AG04450 (cell line): ENCODE measurements at regions not wholly inside any gene's neighbourhood (a gene's known extent, or its start where the extent isn't known, plus 50 kb on each side); places are given as distances from the start of the nearest gene placed in this dataset.

Source experiments
- CTCF ChIA-PET: fragments of 300-600, 350-600 bp; formaldehyde crosslinking; extraction: SDS; loops from one replicate; lab custom pipeline; 2022; ENCODE audit warnings: antibody characterized with exemption, inconsistent platforms; lab: Charles Lee
- POLR2A ChIA-PET: fragments of 350-600 bp; formaldehyde crosslinking; extraction: SDS; loops from one replicate; lab custom pipeline; 2021; ENCODE audit warnings: antibody characterized with exemption, inconsistent platforms; lab: Yijun Ruan, JAX
- DNase-seq: peaks from one replicate; pipeline ENCODE4 v3.0.0-alpha.2; 2011; ENCODE audit warnings: low read depth, low spot score
- H3K27ac ChIP-seq: one replicate; pipeline ENCODE4 v1.5.1; 2012; ENCODE audit warnings: low read depth, low read length, control low read depth
- H3K27me3 ChIP-seq: one replicate; pipeline ENCODE4 v1.6.0; 2012; ENCODE audit warnings: low read length; ENCODE audit not compliant: control insufficient read depth, insufficient read depth
- H3K4me3 ChIP-seq: 2 replicates; pipeline ENCODE4 v1.5.1; 2011; ENCODE audit warnings: mild to moderate bottlenecking, low read depth, low read length, control low read depth
- H3K9me3 ChIP-seq: 2 replicates; pipeline ENCODE4 v1.5.1; 2012; ENCODE audit warnings: low read length; ENCODE audit not compliant: control insufficient read depth, insufficient read depth
- TF ChIP-seq, protein P1 (sequence below): IDR thresholded peaks from 2 replicates; pipeline ENCODE4 v1.5.1; 2011; ENCODE audit warnings: low read depth, low read length, control low read depth, inconsistent platforms

DNA sequence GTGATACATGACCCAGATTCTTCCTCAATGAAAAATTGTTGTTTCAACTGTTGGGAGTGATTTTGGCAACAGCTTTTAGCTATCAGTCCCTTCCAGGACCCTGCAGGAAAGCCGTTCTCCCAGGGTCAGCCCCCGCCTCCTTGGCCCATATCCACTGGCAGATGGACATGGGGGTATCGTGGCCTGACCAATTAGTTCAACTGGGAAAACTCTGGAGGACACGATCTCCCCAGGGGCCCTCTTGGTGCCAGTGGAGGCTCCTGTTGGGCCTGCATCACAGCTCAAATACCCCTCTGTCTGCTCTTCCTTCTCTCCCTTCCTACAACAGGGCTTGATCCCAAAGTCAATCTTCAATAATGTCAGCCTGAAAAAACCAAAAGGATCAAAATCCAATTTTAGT lies 272.5 kb upstream of the B3GAT1 start:
- Histone ChIP-seq H3K4me3 (no peak overlapping the region), H3K27ac (no peak overlapping the region), H3K9me3 (peaks cover 30% of the 10 kb centered on the region), H3K27me3 (no peaks in the 10 kb centered on the region)
- CTCF ChIA-PET: no interaction called here
- POLR2A ChIA-PET: no interaction called here
- TF ChIP-seq, protein P1, sequence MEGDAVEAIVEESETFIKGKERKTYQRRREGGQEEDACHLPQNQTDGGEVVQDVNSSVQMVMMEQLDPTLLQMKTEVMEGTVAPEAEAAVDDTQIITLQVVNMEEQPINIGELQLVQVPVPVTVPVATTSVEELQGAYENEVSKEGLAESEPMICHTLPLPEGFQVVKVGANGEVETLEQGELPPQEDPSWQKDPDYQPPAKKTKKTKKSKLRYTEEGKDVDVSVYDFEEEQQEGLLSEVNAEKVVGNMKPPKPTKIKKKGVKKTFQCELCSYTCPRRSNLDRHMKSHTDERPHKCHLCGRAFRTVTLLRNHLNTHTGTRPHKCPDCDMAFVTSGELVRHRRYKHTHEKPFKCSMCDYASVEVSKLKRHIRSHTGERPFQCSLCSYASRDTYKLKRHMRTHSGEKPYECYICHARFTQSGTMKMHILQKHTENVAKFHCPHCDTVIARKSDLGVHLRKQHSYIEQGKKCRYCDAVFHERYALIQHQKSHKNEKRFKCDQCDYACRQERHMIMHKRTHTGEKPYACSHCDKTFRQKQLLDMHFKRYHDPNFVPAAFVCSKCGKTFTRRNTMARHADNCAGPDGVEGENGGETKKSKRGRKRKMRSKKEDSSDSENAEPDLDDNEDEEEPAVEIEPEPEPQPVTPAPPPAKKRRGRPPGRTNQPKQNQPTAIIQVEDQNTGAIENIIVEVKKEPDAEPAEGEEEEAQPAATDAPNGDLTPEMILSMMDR: no peak
- no peak for DNase-seq

DNA sequence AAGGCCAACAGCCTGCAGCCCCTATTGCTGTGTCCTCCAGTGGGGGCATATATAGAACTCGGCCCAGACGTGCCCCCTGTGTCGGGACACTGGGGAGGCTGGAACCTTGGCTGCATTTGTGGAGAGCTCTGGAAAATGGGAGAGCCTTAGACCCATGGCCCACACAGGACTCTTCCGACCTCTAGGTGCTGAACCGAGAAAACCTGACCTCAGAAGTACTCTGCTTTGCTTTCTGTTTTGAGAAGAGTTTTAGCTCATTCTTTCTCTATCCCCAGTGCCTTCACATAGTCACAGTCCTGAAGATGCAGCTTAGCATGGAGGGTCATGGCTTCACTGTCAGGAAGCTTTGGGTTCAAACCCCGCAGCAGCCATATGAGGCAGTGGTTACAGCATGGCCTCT lies 271.8 kb upstream of the B3GAT1 start:
- H3K9me3 ChIP-seq: peaks cover 33% of the 10 kb centered on the region
- TF ChIP-seq, protein P1: no peak
- H3K27me3 ChIP-seq: no peaks in the 10 kb centered on the region
- CTCF ChIA-PET: no interaction called here
- no peak overlapping the region for H3K27ac ChIP-seq
- POLR2A ChIA-PET: no interaction called here
- no peak for DNase-seq
- H3K4me3 ChIP-seq: no peak overlapping the region

DNA sequence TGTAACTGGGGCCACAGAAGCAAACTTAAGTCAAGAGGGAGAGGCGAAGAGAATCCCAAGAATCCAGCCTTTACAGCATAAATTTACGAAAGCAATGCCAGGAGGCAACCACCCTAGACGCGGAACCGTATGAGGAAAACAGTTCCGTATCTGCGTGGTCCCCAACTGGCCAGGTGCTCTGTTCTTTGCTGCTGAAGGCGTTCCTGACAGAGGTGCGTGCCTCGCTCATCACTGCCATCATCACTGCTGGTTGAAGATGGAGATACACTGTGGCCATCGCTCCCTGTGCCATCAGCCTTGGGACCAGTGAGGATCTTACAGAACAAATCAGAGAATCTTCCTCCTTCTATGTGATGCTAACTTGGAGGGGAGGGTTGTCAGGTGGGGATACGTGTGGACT lies 270.5 kb upstream of the B3GAT1 start:
- CTCF ChIA-PET: no interaction called here
- POLR2A ChIA-PET: no interaction called here

DNA sequence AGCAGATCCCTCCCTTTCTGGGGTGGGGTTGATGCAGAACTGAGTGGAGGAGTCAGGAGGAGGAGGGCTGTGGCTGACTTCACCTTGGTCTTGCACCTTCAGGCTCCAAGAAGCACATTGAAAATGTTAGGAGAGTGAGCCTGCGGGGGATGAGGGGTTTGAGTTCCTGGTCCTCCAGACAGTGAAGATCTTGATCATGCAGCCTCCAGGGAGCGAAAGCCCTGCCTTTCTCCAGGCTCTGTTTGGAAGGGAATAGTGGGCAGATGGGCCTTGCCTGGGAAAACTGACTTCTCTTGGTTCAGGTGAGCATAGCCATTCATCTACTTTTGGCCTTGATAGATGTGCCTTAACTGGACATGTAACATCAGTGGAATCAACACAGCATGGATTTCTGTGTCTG lies 267.6 kb upstream of the B3GAT1 start:
- no peak overlapping the region for H3K4me3 ChIP-seq
- no peak for DNase-seq
- ChIA-PET POLR2A (no interaction called here), CTCF (no interaction called here)
- H3K27ac ChIP-seq: no peak overlapping the region
- H3K27me3 ChIP-seq: no peaks in the 10 kb centered on the region
- TF ChIP-seq, protein P1: no peak
- peaks cover 63% of the 10 kb centered on the region for H3K9me3 ChIP-seq

More for the DNA sequence above, 270.5 kb upstream of the B3GAT1 start:
- TF ChIP-seq, protein P1: no peak
- H3K27me3 ChIP-seq: no peaks in the 10 kb centered on the region
- no peak overlapping the region for H3K4me3 ChIP-seq
- no peak for DNase-seq
- H3K9me3 ChIP-seq: peaks cover 46% of the 10 kb centered on the region
- no peak overlapping the region for H3K27ac ChIP-seq

DNA sequence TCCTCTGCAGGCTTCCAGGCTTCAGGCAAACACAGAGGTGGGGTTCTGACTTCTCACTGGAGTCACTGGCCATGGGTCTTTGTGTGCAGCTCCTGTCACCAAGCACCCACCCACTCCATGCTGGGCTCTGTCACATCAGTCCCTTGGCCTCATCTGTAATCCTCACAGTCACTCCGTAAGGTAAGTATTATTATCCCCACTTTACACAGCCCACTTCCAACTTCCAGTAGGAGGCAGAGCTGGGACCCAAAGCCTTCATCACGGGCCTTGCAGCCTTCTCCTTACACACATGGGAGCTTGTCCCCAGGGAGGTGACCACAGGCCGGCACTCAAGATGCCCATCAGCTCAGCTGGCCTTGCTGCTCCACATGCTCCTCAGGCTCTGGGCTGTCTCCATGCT lies 266.7 kb upstream of the B3GAT1 start:
- ChIA-PET CTCF (no interaction called here), POLR2A (no interaction called here)
- peaks cover 56% of the 10 kb centered on the region for H3K9me3 ChIP-seq
- H3K27me3 ChIP-seq: no peaks in the 10 kb centered on the region
- TF ChIP-seq, protein P1: no peak
- DNase-seq: no peak
- H3K4me3 ChIP-seq: no peak overlapping the region
- H3K27ac ChIP-seq: no peak overlapping the region
